ENCODE measurements at regions not wholly inside any gene's neighbourhood (a gene's known extent, or its start where the extent isn't known, plus 50 kb on each side); places are given as distances from the start of the nearest gene placed in this dataset.
A peak's percentile ranks its signal among the peaks of the same experiment; 100 is the strongest.

GRCh38 chr12:107553211-107553765 lies 132.3 kb upstream of the PWP1 start:
- DNase-seq (ENCODE audit: low spot score): no peak

- DNase-seq (ENCODE audit: low spot score): no peak
Measured at GRCh38 chr12:107554941-107555340, 130.7 kb upstream of the PWP1 start.

- no peak for DNase-seq (ENCODE audit: low spot score)
Measured at GRCh38 chr12:107557026-107557425, 128.6 kb upstream of the PWP1 start.

GRCh38 chr12:107557589-107558100 lies 128.0 kb upstream of the PWP1 start:
- DNase-seq (ENCODE audit: low spot score): no peak

- no peak for DNase-seq (ENCODE audit: low spot score)
Measured at GRCh38 chr12:107558141-107558815, 127.3 kb upstream of the PWP1 start.

GRCh38 chr12:107558816-107559382 lies 126.7 kb upstream of the PWP1 start:
- no peak for DNase-seq (ENCODE audit: low spot score)

- no peak for DNase-seq (ENCODE audit: low spot score)
Measured at GRCh38 chr12:107560165-107560898, 125.3 kb upstream of the PWP1 start.

- DNase-seq (ENCODE audit: low spot score): no peak
Measured at GRCh38 chr12:107560899-107561285, 124.7 kb upstream of the PWP1 start.

GRCh38 chr12:107564946-107565345 lies 120.7 kb upstream of the PWP1 start:
- peak; percentile 4 for DNase-seq (ENCODE audit: low spot score)

GRCh38 chr12:107565551-107565950 lies 120.0 kb upstream of the PWP1 start:
- no peak for DNase-seq (ENCODE audit: low spot score)

GRCh38 chr12:107567876-107568619 lies 117.6 kb upstream of the PWP1 start:
- no peak for DNase-seq (ENCODE audit: low spot score)

GRCh38 chr12:107568718-107569117 lies 116.9 kb upstream of the PWP1 start:
- no peak for DNase-seq (ENCODE audit: low spot score)

- DNase-seq (ENCODE audit: low spot score): no peak
Measured at GRCh38 chr12:107570721-107571120, 114.9 kb upstream of the PWP1 start.

- no peak for DNase-seq (ENCODE audit: low spot score)
Measured at GRCh38 chr12:107571492-107571891, 114.1 kb upstream of the PWP1 start.

- DNase-seq (ENCODE audit: low spot score): no peak
Measured at GRCh38 chr12:107574691-107575090, 110.9 kb upstream of the PWP1 start.

GRCh38 chr12:107580750-107581618 lies 104.6 kb upstream of the PWP1 start:
- no peak for DNase-seq (ENCODE audit: low spot score)

- no peak for DNase-seq (ENCODE audit: low spot score)
Measured at GRCh38 chr12:107581619-107582015, 104.0 kb upstream of the PWP1 start.

GRCh38 chr12:107583551-107583950 lies 102.0 kb upstream of the PWP1 start:
- no peak for DNase-seq (ENCODE audit: low spot score)

GRCh38 chr12:107584563-107584962 lies 101.0 kb upstream of the PWP1 start:
- DNase-seq (ENCODE audit: low spot score): no peak

GRCh38 chr12:107586256-107586970 lies 99.2 kb upstream of the PWP1 start:
- DNase-seq (ENCODE audit: low spot score): no peak

- no peak for DNase-seq (ENCODE audit: low spot score)
Measured at GRCh38 chr12:107590413-107590812, 95.2 kb upstream of the PWP1 start.

All from NAMALWA (cell line).